GM12878 (cell line): ENCODE measurements at regions not wholly inside any gene's neighbourhood (a gene's known extent, or its start where the extent isn't known, plus 50 kb on each side); places are given as distances from the start of the nearest gene placed in this dataset.

ENCODE experiments used
- ATAC-seq: fragments of 200-7000 bp; cut with Tn5 transposase; 3 replicates; pipeline ENCODE4 v1.9.1; 2020; ENCODE audit warnings: mild to moderate bottlenecking, moderate library complexity
- BruUV-seq: library from RNA; stranded (reverse); fragments of 400-500 nt; replicated peaks from 2 replicates; lab custom pipeline; 2021; lab: Mats Ljungman, UMichigan
- CTCF ChIA-PET: fragments of 300-600 bp; sonication (Branson Sonifier 250); formaldehyde crosslinking; extraction: SDS; loops from one replicate; lab custom pipeline; 2021; ENCODE audit warnings: inconsistent platforms; lab: Yijun Ruan, JAX
- POLR2A ChIA-PET: fragments of 350-600 bp; formaldehyde crosslinking; extraction: SDS; loops from one replicate; lab custom pipeline; 2021; ENCODE audit warnings: inconsistent platforms; lab: Charles Lee
- RAD21 ChIA-PET: fragments of 300-600 bp; sonication (Branson Sonifier 250); formaldehyde crosslinking; loops from one replicate; lab custom pipeline; 2023; ENCODE audit warnings: antibody characterized with exemption; ENCODE audit not compliant: unreplicated experiment; lab: Charles Lee
- SMC1A ChIA-PET: fragments of 300-600 bp; sonication (Branson Sonifier 250); formaldehyde crosslinking; loops from one replicate; lab custom pipeline; 2023; ENCODE audit not compliant: unreplicated experiment, uncharacterized antibody; lab: Charles Lee
- DNase-seq: peaks from one replicate; pipeline ENCODE4 v3.0.0-alpha.2; 2011; ENCODE audit warnings: low read depth, low spot score
- FAIRE-seq: peaks from 3 replicates; lab custom pipeline; 2011; peaks lifted over from hg19 to GRCh38; lab: Jason Lieb, UNC
- H2AFZ ChIP-seq: 2 replicates; pipeline ENCODE4 v1.6.0; 2011; ENCODE audit warnings: low read depth, low read length, control low read depth; ENCODE audit not compliant: control insufficient read depth
- H3K27ac ChIP-seq: 2 replicates; pipeline ENCODE4 v1.5.1; 2011; ENCODE audit warnings: control low read depth; ENCODE audit not compliant: control insufficient read depth, insufficient read depth
- H3K27me3 ChIP-seq, 2 experiments: replicated peaks in 1 of 2; 2 replicates each; pipeline versions ENCODE4 v1.6.0 to v1.6.1; 2011; ENCODE audit warnings: low read length in 1 of 2; ENCODE audit not compliant: control insufficient read depth in 2 of 2, insufficient read depth in 2 of 2
- H3K36me3 ChIP-seq, 2 experiments: 2 replicates each; pipeline ENCODE4 v1.5.1; 2011; ENCODE audit warnings: low read length in 1 of 2; ENCODE audit not compliant: control insufficient read depth in 2 of 2, insufficient read depth in 2 of 2
- H3K4me1 ChIP-seq: 2 replicates; pipeline ENCODE4 v1.6.1; 2011; ENCODE audit warnings: mild to moderate bottlenecking, low read length, moderate library complexity, mixed read lengths; ENCODE audit not compliant: control insufficient read depth, insufficient read depth
- H3K4me2 ChIP-seq: 2 replicates; pipeline ENCODE4 v1.6.0; 2011; ENCODE audit warnings: control low read depth; ENCODE audit not compliant: control insufficient read depth, insufficient read depth
- H3K4me3 ChIP-seq: fragments of 200-600 bp; sonication (generic); 2 replicates; pipeline ENCODE4 v1.5.1; 2016
- H3K79me2 ChIP-seq: 2 replicates; pipeline ENCODE4 v1.6.0; 2011; ENCODE audit warnings: low read length; ENCODE audit not compliant: control insufficient read depth, insufficient read depth
- H3K9ac ChIP-seq: 2 replicates; pipeline ENCODE4 v1.8.0; 2011; ENCODE audit warnings: low read length, control low read depth, mixed read lengths; ENCODE audit not compliant: control insufficient read depth, insufficient read depth
- H3K9me3 ChIP-seq: replicated peaks from 3 replicates; pipeline ENCODE4 v1.5.1; 2011; ENCODE audit warnings: mild to moderate bottlenecking, low read length; ENCODE audit not compliant: control insufficient read depth, insufficient read depth
- H4K20me1 ChIP-seq: 2 replicates; pipeline ENCODE4 v1.6.0; 2011; ENCODE audit not compliant: control insufficient read depth, insufficient read depth
- BACH1 ChIP-seq: fragments of 450-650 bp; IDR thresholded peaks from 2 replicates; pipeline ENCODE4 v1.6.1; 2017; ENCODE audit warnings: mild to moderate bottlenecking, borderline replicate concordance
- BHLHE40 ChIP-seq, 2 experiments: fragments of 450-650 bp in 1 of 2; IDR thresholded peaks; 2 replicates each; pipeline ENCODE4 v1.6.1; 2011 to 2017; ENCODE audit warnings: low read depth in 2 of 2, borderline replicate concordance in 1 of 2, improper control_type of control experiment in 1 of 2, low read length in 1 of 2, mild to moderate bottlenecking in 1 of 2
- MEF2B ChIP-seq: fragments of 450-650 bp; IDR thresholded peaks from 2 replicates; pipeline ENCODE4 v1.6.1; 2018; ENCODE audit warnings: mild to moderate bottlenecking, moderate library complexity; ENCODE audit not compliant: partially characterized antibody, poor library complexity, severe bottlenecking
- MLLT1 ChIP-seq: fragments of 450-650 bp; IDR thresholded peaks from 2 replicates; pipeline ENCODE4 v1.6.1; 2016; ENCODE audit warnings: mild to moderate bottlenecking
- MXI1 ChIP-seq: fragments of 150-350 bp; IDR thresholded peaks from 2 replicates; pipeline ENCODE4 v1.6.1; 2011; ENCODE audit warnings: low read depth, mild to moderate bottlenecking, inconsistent platforms, low read length, improper control_type of control experiment
- NR2C1 ChIP-seq: fragments of 450-650 bp; IDR thresholded peaks from 2 replicates; pipeline ENCODE4 v1.6.1; 2017; ENCODE audit warnings: antibody characterized with exemption, mild to moderate bottlenecking, moderate library complexity
- PBX3 ChIP-seq: IDR thresholded peaks from 2 replicates; pipeline ENCODE4 v1.6.1; 2011; ENCODE audit warnings: mild to moderate bottlenecking, low read depth, low read length, moderate library complexity; ENCODE audit not compliant: insufficient replicate concordance
- RB1 ChIP-seq: fragments of 450-650 bp; formaldehyde crosslinking; IDR thresholded peaks from 2 replicates; pipeline ENCODE4 v1.6.1; 2017; ENCODE audit warnings: mild to moderate bottlenecking, borderline replicate concordance
- REST ChIP-seq: IDR thresholded peaks from 2 replicates; pipeline ENCODE4 v1.6.1; 2012; ENCODE audit warnings: mild to moderate bottlenecking, low read depth, low read length
- SIN3A ChIP-seq: IDR thresholded peaks from 2 replicates; pipeline ENCODE4 v1.6.1; 2012; ENCODE audit warnings: low read depth, low read length, improper control_type of control experiment
- TBL1XR1 ChIP-seq: IDR thresholded peaks from 2 replicates; pipeline ENCODE4 v1.6.1; 2012; ENCODE audit warnings: low read depth, low read length, improper control_type of control experiment
- USF1 ChIP-seq: IDR thresholded peaks from 2 replicates; pipeline ENCODE4 v1.6.1; 2011; ENCODE audit warnings: borderline replicate concordance, low read depth, mild to moderate bottlenecking, moderate library complexity, mixed read lengths, low read length; ENCODE audit not compliant: insufficient read depth; ENCODE audit errors: extremely low read length
- ZBTB33 ChIP-seq: fragments of 450-650 bp; IDR thresholded peaks from 2 replicates; pipeline ENCODE4 v1.6.1; 2017; ENCODE audit warnings: mild to moderate bottlenecking
- WGBS: methylation state at CpG from one replicate; pipeline ENCODE4 v1.1.6; 2016; ENCODE audit warnings: low lambda C conversion rate; ENCODE audit not compliant: insufficient replicate concordance, insufficient coverage; ENCODE audit errors: missing lambda C conversion rate; 5-methylcytosine and 5-hydroxymethylcytosine counted together
- in situ Hi-C: fragments of 300-500 bp; cut with MboI; formaldehyde crosslinking; loops from 9 replicates; pipeline ENCODE4 v1.14.3; 2018; ENCODE audit warnings: mixed read lengths
- intact Hi-C: fragments of 100-400 bp; cut with micrococcal nuclease; formaldehyde crosslinking; loops from one replicate; pipeline ENCODE4 v1.14.2; 2022; ENCODE audit not compliant: unreplicated experiment

GRCh38 chr1:229064320-229065168, 206.4 kb upstream of the RAB4A start:
- no peak overlapping the region for H3K4me3 ChIP-seq
- H4K20me1 ChIP-seq = no peaks in the 10 kb centered on the region
- no peaks in the 10 kb centered on the region for H3K36me3 ChIP-seq
- SMC1A ChIA-PET = no interaction called here
- H3K27ac ChIP-seq = no peak overlapping the region
- no peaks in the 10 kb centered on the region for H3K9me3 ChIP-seq
- FAIRE-seq (no peak), DNase-seq (no peak), ATAC-seq (no peak)
- POLR2A ChIA-PET = no interaction called here
- no peaks in the 10 kb centered on the region for H3K79me2 ChIP-seq
- CTCF ChIA-PET = no interaction called here
- H2AFZ ChIP-seq = no peak overlapping the region
- no TSS peak for BruUV-seq
- in situ Hi-C loops = no loop called here
- no peak overlapping the region for H3K4me2 ChIP-seq
- RAD21 ChIA-PET = no interaction called here
- H3K27me3 ChIP-seq = peaks cover 0 to 5% of the 10 kb centered on the region in 2 experiments; a peak in 2 of 4 replicates
- no peak overlapping the region for H3K9ac ChIP-seq
- WGBS = 39% methylated on average over 12 of the region's 12 CpGs
- intact Hi-C loops = no loop called here
- H3K4me1 ChIP-seq = no peaks in the 10 kb centered on the region
- TF ChIP-seq ZBTB33 (no peak), MLLT1 (no peak), TBL1XR1 (no peak), RB1 (no peak), BACH1 (no peak), PBX3 (no peak), SIN3A (no peak), MXI1 (no peak), MEF2B (no peak), REST (no peak), USF1 (no peak), NR2C1 (no peak), BHLHE40 (IDR thresholded peaks at IDR 0.05; ENCODE audit: borderline replicate concordance in 1 of 2, low read depth in 2 of 2, low read length in 1 of 2) (no peak)
